PC-3 (cell line): ENCODE measurements at regions not wholly inside any gene's neighbourhood (a gene's known extent, or its start where the extent isn't known, plus 50 kb on each side); places are given as distances from the start of the nearest gene placed in this dataset.

Experiments used
- CTCF ChIP-seq: fragments of 300-600 bp; sonication (generic); conservative IDR thresholded peaks from 2 replicates; pipeline ENCODE4 v1.5.1; 2017; ENCODE audit warnings: antibody characterized with exemption, low read depth, mild to moderate bottlenecking, low read length
- EZH2 ChIP-seq: fragments of 300-600 bp; sonication (generic); IDR thresholded peaks from one replicate; pipeline ENCODE4 v1.6.1; 2017; ENCODE audit warnings: antibody characterized with exemption, mild to moderate bottlenecking, low read length; ENCODE audit not compliant: unreplicated experiment

DNA sequence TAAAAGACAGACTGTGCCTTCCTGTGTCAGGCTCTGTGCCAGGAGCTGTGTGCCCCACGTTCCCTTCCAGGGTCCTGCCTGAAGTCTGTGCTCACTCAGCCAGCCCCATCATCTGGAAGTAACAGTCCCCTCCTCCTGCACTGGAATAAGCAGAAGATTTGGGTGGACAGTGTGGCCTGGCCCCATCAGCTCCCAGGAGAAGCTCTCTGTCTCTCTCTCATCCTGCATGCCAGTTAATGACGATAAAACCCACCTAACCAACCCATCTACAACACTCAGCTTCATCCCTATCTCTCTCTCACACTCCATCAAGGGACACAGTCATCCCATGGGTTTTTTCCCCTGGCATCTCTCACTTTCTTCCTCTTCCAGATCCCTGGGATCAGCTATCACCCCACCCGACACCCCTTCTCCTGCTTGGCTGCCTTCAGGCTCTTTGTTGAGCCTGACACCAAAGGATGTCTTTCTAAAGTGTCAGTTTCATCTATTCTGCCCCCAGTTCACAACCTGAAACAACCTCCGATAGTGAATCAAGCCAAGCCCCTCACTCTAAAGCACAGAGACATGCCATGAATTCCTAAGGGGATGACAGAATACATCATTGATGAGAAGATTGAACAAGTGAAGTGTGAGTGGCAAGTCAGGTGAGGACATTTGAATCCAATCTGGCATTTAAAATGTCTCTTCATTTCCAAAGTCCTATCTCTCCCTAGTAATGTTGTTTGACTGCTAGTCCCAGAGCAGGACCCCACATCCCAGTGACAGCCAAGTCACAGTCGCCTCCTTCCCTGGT lies 91.4 kb upstream of the TOP3B start:
- no peak for TF ChIP-seq CTCF
- no peak for TF ChIP-seq EZH2
